Neural progenitor cell (in vitro differentiated cells): ENCODE measurements at regions not wholly inside any gene's neighbourhood (a gene's known extent, or its start where the extent isn't known, plus 50 kb on each side); places are given as distances from the start of the nearest gene placed in this dataset.

Experiments used
- EZH2 ChIP-seq: fragments of 200-600 bp; sonication (generic); IDR thresholded peaks from 2 replicates; pipeline ENCODE4 v1.6.1; 2017; ENCODE audit warnings: antibody characterized with exemption, mild to moderate bottlenecking, moderate library complexity
- EZH2phosphoT487 ChIP-seq: fragments of 200-600 bp; sonication (generic); IDR thresholded peaks from 2 replicates; pipeline ENCODE4 v1.6.1; 2017; ENCODE audit warnings: antibody characterized with exemption
- TF ChIP-seq, protein P1 (sequence below): fragments of 200-600 bp; sonication (generic); IDR thresholded peaks from 2 replicates; pipeline ENCODE4 v1.5.1; 2017; ENCODE audit warnings: antibody characterized with exemption, mild to moderate bottlenecking

DNA sequence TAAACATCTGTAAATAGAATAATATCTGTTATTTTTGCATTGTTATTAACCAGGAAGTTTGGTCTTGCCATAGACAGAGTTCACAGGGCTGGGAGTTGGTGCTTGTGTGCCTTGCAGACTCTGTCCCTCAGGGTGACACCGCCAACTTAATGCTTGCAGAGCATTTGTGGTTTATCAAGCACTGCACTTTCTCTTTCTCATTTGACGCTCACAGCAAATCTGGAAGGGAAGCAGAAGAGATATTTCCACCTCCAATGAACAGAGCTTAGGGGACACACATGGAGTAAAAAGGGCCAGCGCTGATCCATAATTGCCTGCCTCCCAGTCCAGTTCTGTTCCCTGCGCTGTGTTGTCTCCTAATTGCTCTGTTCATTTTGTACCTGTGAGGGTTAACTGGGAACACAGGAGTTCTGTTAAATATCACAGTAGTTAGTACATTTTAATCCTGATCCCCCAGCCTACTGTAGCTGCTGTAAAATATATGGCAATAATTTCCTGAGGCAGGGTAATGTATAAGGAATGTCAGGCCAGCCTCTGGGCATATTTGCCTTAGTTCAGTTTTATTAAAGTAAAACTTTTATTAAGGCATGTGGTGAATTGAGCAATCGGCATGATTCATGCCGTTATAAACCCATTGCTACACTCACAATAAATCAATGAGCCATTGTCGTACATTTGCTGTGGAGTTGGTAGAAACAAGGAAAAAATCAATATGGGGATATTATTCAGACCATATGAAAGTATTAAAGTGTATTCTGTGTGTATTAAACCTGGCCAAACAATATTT lies 182.5 kb upstream of the OSR1 start:
- TF ChIP-seq, protein P1, sequence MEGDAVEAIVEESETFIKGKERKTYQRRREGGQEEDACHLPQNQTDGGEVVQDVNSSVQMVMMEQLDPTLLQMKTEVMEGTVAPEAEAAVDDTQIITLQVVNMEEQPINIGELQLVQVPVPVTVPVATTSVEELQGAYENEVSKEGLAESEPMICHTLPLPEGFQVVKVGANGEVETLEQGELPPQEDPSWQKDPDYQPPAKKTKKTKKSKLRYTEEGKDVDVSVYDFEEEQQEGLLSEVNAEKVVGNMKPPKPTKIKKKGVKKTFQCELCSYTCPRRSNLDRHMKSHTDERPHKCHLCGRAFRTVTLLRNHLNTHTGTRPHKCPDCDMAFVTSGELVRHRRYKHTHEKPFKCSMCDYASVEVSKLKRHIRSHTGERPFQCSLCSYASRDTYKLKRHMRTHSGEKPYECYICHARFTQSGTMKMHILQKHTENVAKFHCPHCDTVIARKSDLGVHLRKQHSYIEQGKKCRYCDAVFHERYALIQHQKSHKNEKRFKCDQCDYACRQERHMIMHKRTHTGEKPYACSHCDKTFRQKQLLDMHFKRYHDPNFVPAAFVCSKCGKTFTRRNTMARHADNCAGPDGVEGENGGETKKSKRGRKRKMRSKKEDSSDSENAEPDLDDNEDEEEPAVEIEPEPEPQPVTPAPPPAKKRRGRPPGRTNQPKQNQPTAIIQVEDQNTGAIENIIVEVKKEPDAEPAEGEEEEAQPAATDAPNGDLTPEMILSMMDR = no peak
- TF ChIP-seq EZH2 (no peak), EZH2phosphoT487 (no peak)
